MCF 10A (cell line): ENCODE measurements at regions not wholly inside any gene's neighbourhood (a gene's known extent, or its start where the extent isn't known, plus 50 kb on each side); places are given as distances from the start of the nearest gene placed in this dataset.

Experiments used
- BruUV-seq: library from RNA; stranded (reverse); fragments of 400-500 nt; replicated peaks from 2 replicates; lab custom pipeline; 2021; lab: Mats Ljungman, UMichigan
- CTCF ChIA-PET: fragments of 300-600 bp; sonication (Branson Sonifier 250); formaldehyde crosslinking; extraction: SDS; loops from one replicate; lab custom pipeline; 2021; ENCODE audit warnings: antibody characterized with exemption, inconsistent platforms; lab: Yijun Ruan, JAX
- POLR2A ChIA-PET: fragments of 300-600, 350-650 bp; sonication (Branson Sonifier 250); formaldehyde crosslinking; extraction: SDS; loops from one replicate; lab custom pipeline; 2020; ENCODE audit warnings: antibody characterized with exemption, inconsistent platforms; lab: Yijun Ruan, JAX
- DNase-seq: peaks from one replicate; pipeline ENCODE4 v3.0.0-alpha.2; 2018; ENCODE audit not compliant: unreplicated experiment
- H3K27ac Mint-ChIP-seq: one replicate; pipeline ENCODE4 v1.8.0; 2022; ENCODE audit warnings: mild to moderate bottlenecking, low read depth, mixed read lengths; ENCODE audit not compliant: unreplicated experiment
- H3K27me3 Mint-ChIP-seq: one replicate; pipeline ENCODE4 v1.8.0; 2022; ENCODE audit warnings: mixed read lengths; ENCODE audit not compliant: insufficient read depth, unreplicated experiment
- H3K36me3 Mint-ChIP-seq: one replicate; pipeline ENCODE4 v1.8.0; 2022; ENCODE audit warnings: mild to moderate bottlenecking, moderate library complexity, mixed read lengths; ENCODE audit not compliant: insufficient read depth, unreplicated experiment
- H3K4me1 Mint-ChIP-seq: one replicate; pipeline ENCODE4 v1.8.0; 2022; ENCODE audit warnings: mixed read lengths; ENCODE audit not compliant: insufficient read depth, unreplicated experiment
- H3K4me3 Mint-ChIP-seq: one replicate; pipeline ENCODE4 v1.8.0; 2022; ENCODE audit warnings: mild to moderate bottlenecking, moderate library complexity, mixed read lengths; ENCODE audit not compliant: unreplicated experiment
- H3K9me3 Mint-ChIP-seq: one replicate; pipeline ENCODE4 v1.8.0; 2022; ENCODE audit warnings: mixed read lengths; ENCODE audit not compliant: unreplicated experiment
- intact Hi-C: fragments of 100-400 bp; cut with micrococcal nuclease; formaldehyde crosslinking; loops from 2 replicates; pipeline ENCODE4 v1.14.1; 2022
- TF ChIP-seq, protein P1 (sequence below): fragments of 200-600 bp; IDR thresholded peaks from one replicate; pipeline ENCODE4 v1.8.0; 2022; ENCODE audit warnings: antibody characterized with exemption, mild to moderate bottlenecking; ENCODE audit not compliant: unreplicated experiment

DNA sequence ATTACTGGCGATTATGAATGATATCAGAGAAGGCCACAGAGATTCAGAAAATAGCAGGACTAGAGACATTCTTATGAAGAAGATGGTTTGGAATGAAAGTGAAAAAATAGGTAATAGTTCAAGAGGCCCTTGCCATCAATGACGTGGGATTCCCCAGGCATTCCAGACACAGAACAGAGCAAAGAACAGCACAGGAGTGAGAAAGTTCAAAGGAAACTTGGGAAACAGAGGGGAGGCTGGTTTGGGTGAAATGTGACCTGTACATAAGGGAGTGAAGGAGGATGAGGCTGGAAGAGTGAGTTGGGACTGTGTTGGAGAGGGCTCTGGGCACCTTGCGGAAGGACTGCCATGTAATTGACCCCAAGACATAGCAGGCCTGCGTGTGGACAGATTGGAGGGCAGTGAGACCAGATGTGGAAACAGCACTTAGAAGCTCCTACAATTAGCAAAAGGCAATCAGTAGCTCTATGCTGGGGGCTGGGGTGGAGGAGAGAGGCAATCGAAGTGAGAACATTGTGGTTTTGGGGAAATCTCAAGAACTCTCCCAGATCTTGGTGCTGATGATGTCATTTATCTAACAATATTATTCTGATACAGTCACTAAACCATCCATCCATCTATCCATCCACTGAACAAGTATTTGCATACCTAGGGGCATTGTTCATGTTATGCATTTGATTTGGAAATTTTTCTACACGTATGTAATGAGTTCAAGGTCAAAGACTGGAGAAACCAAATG, 365.3 kb upstream of the ZFHX3 start:
- CTCF ChIA-PET, result interaction anchor here (0.7 kb wide), 1 partner anchor 36 kb away, joined by 3 read pairs; no protein-coding TSS in a partner anchor
- intact Hi-C loops, result no loop called here
- DNase-seq, result no peak
- H3K27me3 Mint-ChIP-seq, result peaks cover 61% of the 10 kb centered on the region
- TF ChIP-seq, protein P1, sequence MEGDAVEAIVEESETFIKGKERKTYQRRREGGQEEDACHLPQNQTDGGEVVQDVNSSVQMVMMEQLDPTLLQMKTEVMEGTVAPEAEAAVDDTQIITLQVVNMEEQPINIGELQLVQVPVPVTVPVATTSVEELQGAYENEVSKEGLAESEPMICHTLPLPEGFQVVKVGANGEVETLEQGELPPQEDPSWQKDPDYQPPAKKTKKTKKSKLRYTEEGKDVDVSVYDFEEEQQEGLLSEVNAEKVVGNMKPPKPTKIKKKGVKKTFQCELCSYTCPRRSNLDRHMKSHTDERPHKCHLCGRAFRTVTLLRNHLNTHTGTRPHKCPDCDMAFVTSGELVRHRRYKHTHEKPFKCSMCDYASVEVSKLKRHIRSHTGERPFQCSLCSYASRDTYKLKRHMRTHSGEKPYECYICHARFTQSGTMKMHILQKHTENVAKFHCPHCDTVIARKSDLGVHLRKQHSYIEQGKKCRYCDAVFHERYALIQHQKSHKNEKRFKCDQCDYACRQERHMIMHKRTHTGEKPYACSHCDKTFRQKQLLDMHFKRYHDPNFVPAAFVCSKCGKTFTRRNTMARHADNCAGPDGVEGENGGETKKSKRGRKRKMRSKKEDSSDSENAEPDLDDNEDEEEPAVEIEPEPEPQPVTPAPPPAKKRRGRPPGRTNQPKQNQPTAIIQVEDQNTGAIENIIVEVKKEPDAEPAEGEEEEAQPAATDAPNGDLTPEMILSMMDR, result no peak
- no peak overlapping the region for H3K4me3 Mint-ChIP-seq
- POLR2A ChIA-PET, result no interaction called here
- no peaks in the 10 kb centered on the region for H3K4me1 Mint-ChIP-seq
- H3K36me3 Mint-ChIP-seq, result no peaks in the 10 kb centered on the region
- BruUV-seq, result no TSS peak
- H3K9me3 Mint-ChIP-seq, result no peaks in the 10 kb centered on the region
- H3K27ac Mint-ChIP-seq, result no peak overlapping the region

DNA sequence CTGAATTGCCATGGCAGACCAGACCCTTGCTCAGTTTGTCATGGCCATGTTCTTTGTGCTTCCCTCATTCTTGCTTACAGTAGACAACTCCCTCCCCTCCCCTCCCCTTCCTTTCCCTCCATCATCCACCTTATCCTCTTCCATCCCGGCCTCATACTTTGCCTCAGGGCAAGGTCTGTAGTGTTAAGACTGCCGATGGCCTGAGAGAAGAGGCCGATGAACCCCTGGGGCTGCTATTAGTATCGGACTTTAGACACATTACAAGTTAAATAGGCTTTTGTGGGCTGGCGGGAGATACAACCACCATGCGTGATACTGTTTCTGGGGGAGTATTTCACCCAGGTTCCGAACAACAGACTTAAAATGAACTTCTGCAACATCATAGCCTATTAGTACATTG, 364.5 kb upstream of the ZFHX3 start:
- H3K27me3 Mint-ChIP-seq, result peaks cover 63% of the 10 kb centered on the region
- no peaks in the 10 kb centered on the region for H3K9me3 Mint-ChIP-seq
- POLR2A ChIA-PET, result no interaction called here
- no peaks in the 10 kb centered on the region for H3K36me3 Mint-ChIP-seq
- no TSS peak for BruUV-seq
- CTCF ChIA-PET, result no interaction called here
- no peaks in the 10 kb centered on the region for H3K4me1 Mint-ChIP-seq
- no peak for DNase-seq
- H3K4me3 Mint-ChIP-seq, result no peak overlapping the region
- TF ChIP-seq, protein P1, result no peak
- intact Hi-C loops, result no loop called here
- no peak overlapping the region for H3K27ac Mint-ChIP-seq

DNA sequence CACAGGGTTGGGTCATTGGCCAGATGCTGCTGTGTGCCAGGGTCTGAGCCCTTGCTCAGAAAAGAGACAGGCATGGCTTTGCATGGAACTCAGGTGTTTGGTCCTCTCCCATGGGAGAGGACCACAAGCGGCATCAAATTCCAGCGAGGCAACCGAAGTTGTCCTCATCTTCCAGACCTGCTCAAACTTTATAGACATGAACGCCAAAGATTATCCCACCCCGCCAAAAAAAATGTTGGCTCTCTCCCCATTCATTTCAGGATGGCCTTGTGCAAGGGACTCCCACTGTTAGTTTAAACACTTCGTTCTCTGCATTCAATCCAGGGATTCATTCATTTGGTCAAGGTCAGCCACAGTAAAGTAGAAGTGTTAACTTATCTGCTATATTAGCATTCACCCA, 360.8 kb upstream of the ZFHX3 start:
- Mint-ChIP-seq H3K4me1 (no peaks in the 10 kb centered on the region), H3K4me3 (no peak overlapping the region), H3K36me3 (no peaks in the 10 kb centered on the region), H3K27ac (no peak overlapping the region), H3K27me3 (peaks cover 87% of the 10 kb centered on the region), H3K9me3 (no peaks in the 10 kb centered on the region)
- no TSS peak for BruUV-seq
- intact Hi-C loops, result no loop called here
- POLR2A ChIA-PET, result no interaction called here
- CTCF ChIA-PET, result no interaction called here
- no peak for DNase-seq
- TF ChIP-seq, protein P1, result no peak

DNA sequence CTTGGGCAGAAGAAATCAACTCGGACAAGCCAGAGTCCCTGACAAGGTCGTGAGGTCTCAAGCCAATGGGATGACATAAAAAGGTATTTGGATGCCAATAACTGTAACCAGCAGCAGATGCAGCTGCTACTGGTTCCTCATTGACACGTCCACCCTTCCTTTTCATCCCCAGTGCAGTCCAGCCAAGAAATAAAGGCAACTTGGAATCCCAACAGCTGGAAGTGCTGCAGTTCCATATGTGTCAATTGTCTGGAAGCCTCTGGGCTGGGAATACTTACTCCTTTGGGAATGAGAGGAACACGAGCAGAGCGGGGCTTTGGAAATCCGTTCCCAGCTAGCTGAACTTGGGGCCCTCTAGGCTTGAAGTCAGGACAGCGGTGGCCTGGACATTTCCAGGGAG, 360.4 kb upstream of the ZFHX3 start:
- H3K27ac Mint-ChIP-seq, result no peak overlapping the region
- DNase-seq, result no peak
- BruUV-seq, result no TSS peak
- H3K9me3 Mint-ChIP-seq, result no peaks in the 10 kb centered on the region
- ChIA-PET POLR2A (interaction anchor here (0.7 kb wide), 1 partner anchor 319 kb away, joined by 3 read pairs; no protein-coding TSS in a partner anchor), CTCF (no interaction called here)
- H3K27me3 Mint-ChIP-seq, result peaks cover 86% of the 10 kb centered on the region
- H3K4me3 Mint-ChIP-seq, result no peak overlapping the region
- intact Hi-C loops, result no loop called here
- H3K36me3 Mint-ChIP-seq, result no peaks in the 10 kb centered on the region
- TF ChIP-seq, protein P1, result no peak
- no peaks in the 10 kb centered on the region for H3K4me1 Mint-ChIP-seq
